Endothelial cell of umbilical vein (primary cell): ENCODE measurements at regions not wholly inside any gene's neighbourhood (a gene's known extent, or its start where the extent isn't known, plus 50 kb on each side); places are given as distances from the start of the nearest gene placed in this dataset.

Experiments used
- BruUV-seq: library from RNA; stranded (reverse); fragments of 400-500 nt; replicated peaks from 2 replicates; lab custom pipeline; 2021; lab: Mats Ljungman, UMichigan
- CTCF ChIA-PET: fragments of 300-600, 350-600 bp; sonication (Branson Sonifier 250); formaldehyde crosslinking; loops from one replicate; lab custom pipeline; 2021; ENCODE audit warnings: antibody characterized with exemption, inconsistent platforms; lab: Charles Lee
- POLR2A ChIA-PET: fragments of 300-600, 350-600 bp; sonication (Branson Sonifier 250); formaldehyde crosslinking; loops from one replicate; lab custom pipeline; 2021; ENCODE audit warnings: antibody characterized with exemption, inconsistent platforms; lab: Charles Lee
- DNase-seq: peaks from one replicate; pipeline ENCODE4 v3.0.0-alpha.2; 2011; ENCODE audit warnings: low read depth, low spot score
- FAIRE-seq: peaks from 2 replicates; lab custom pipeline; 2011; peaks lifted over from hg19 to GRCh38; lab: Jason Lieb, UNC
- H2AFZ ChIP-seq: 2 replicates; pipeline ENCODE4 v1.6.0; 2012; ENCODE audit warnings: low read depth, low read length, control low read depth, inconsistent platforms
- H3K27ac ChIP-seq: 2 replicates; pipeline ENCODE4 v1.5.1; 2011; ENCODE audit warnings: low read depth, mild to moderate bottlenecking, control low read depth, low read length, moderate library complexity; ENCODE audit not compliant: insufficient read depth
- H3K27me3 ChIP-seq, 2 experiments: 2 replicates each; pipeline versions ENCODE4 v1.6.0 to v1.6.1; 2011; ENCODE audit warnings: low read length in 2 of 2, mixed read lengths in 1 of 2; ENCODE audit not compliant: control insufficient read depth in 2 of 2, insufficient read depth in 2 of 2
- H3K36me3 ChIP-seq, 2 experiments: 2 replicates in 1 of 2; 3 replicates in 1 of 2; pipeline ENCODE4 v1.5.1; 2011; ENCODE audit warnings: low read length in 2 of 2, mild to moderate bottlenecking in 1 of 2, moderate library complexity in 1 of 2; ENCODE audit not compliant: control insufficient read depth in 2 of 2, insufficient read depth in 2 of 2; ENCODE audit errors: extremely low read depth in 1 of 2
- H3K4me1 ChIP-seq: 3 replicates; pipeline ENCODE4 v1.5.1; 2011; ENCODE audit warnings: mild to moderate bottlenecking, low read length; ENCODE audit not compliant: control insufficient read depth, insufficient read depth; ENCODE audit errors: extremely low read depth
- H3K4me2 ChIP-seq: 2 replicates; pipeline ENCODE4 v1.6.1; 2011; ENCODE audit warnings: low read length, control low read depth, mixed read lengths; ENCODE audit not compliant: insufficient read depth
- H3K4me3 ChIP-seq, 3 experiments: fragments of 200-600 bp in 1 of 3; sonication (generic), shearing (Covaris generic) in 1 of 3; replicated peaks in 1 of 3; 2 replicates each; pipeline ENCODE4 v1.5.1; 2011 to 2016; ENCODE audit warnings: control low read depth in 3 of 3, low read length in 3 of 3, mild to moderate bottlenecking in 2 of 3, inconsistent platforms in 1 of 3, low read depth in 1 of 3, moderate library complexity in 1 of 3; ENCODE audit not compliant: insufficient read depth in 1 of 3
- H3K79me2 ChIP-seq: 2 replicates; pipeline ENCODE4 v1.6.0; 2012; ENCODE audit warnings: low read length, inconsistent platforms; ENCODE audit not compliant: control insufficient read depth, insufficient read depth
- H3K9ac ChIP-seq: replicated peaks from 2 replicates; pipeline ENCODE3; 2011; ENCODE audit warnings: low read length, control low read depth; ENCODE audit not compliant: insufficient read depth; ENCODE audit errors: extremely low read depth
- H3K9me1 ChIP-seq: replicated peaks from 3 replicates; pipeline ENCODE4 v1.6.0; 2011; ENCODE audit warnings: mild to moderate bottlenecking, low read length; ENCODE audit not compliant: control insufficient read depth, insufficient read depth; ENCODE audit errors: extremely low read depth
- H3K9me3 ChIP-seq: replicated peaks from 2 replicates; pipeline ENCODE4 v1.5.1; 2012; ENCODE audit warnings: low read length, inconsistent platforms; ENCODE audit not compliant: control insufficient read depth, insufficient read depth
- H4K20me1 ChIP-seq: replicated peaks from 2 replicates; pipeline ENCODE3; 2011; ENCODE audit warnings: mild to moderate bottlenecking, low read length; ENCODE audit not compliant: control insufficient read depth, insufficient read depth; ENCODE audit errors: extremely low read depth
- CTCF ChIP-seq, 2 donors: IDR thresholded peaks; 1 replicate in 1 of 2; 2 replicates in 1 of 2; pipeline ENCODE4 v1.5.1; 2011; ENCODE audit warnings: low read length in 2 of 2, mild to moderate bottlenecking in 2 of 2, moderate library complexity in 2 of 2, control low read depth in 1 of 2, inconsistent platforms in 1 of 2, low read depth in 1 of 2; ENCODE audit not compliant: insufficient read depth in 1 of 2; ENCODE audit errors: extremely low read depth in 1 of 2
- EZH2 ChIP-seq: IDR thresholded peaks from 2 replicates; pipeline ENCODE4 v1.6.1; 2012; ENCODE audit warnings: borderline replicate concordance, low read depth, mild to moderate bottlenecking, moderate library complexity, low read length, inconsistent platforms; ENCODE audit not compliant: severe bottlenecking
- FOS ChIP-seq: IDR thresholded peaks from 2 replicates; pipeline ENCODE4 v1.6.1; 2011; ENCODE audit warnings: mild to moderate bottlenecking, low read length, moderate library complexity, borderline replicate concordance; ENCODE audit not compliant: insufficient read depth
- GATA2 ChIP-seq: IDR thresholded peaks from 2 replicates; pipeline ENCODE4 v1.7.0; 2011; ENCODE audit warnings: low read depth, mild to moderate bottlenecking, moderate library complexity, mixed read lengths, low read length; ENCODE audit not compliant: insufficient read length, insufficient read depth
- JUN ChIP-seq: IDR thresholded peaks from 2 replicates; pipeline ENCODE4 v1.6.1; 2011; ENCODE audit warnings: borderline replicate concordance, low read depth; ENCODE audit not compliant: insufficient read length, insufficient read depth
- MAX ChIP-seq: IDR thresholded peaks from 2 replicates; pipeline ENCODE4 v1.6.1; 2011; ENCODE audit not compliant: insufficient read depth, insufficient read length
- MYC ChIP-seq: IDR thresholded peaks from one replicate; pipeline ENCODE4 v1.6.1; 2011; ENCODE audit warnings: mild to moderate bottlenecking, low read depth, low read length
- POLR2A ChIP-seq: IDR thresholded peaks from 2 replicates; pipeline ENCODE4 v1.6.1; 2012; ENCODE audit warnings: low read depth, mild to moderate bottlenecking, control low read depth, low read length
- POLR2AphosphoS5 ChIP-seq: IDR thresholded peaks from 2 replicates; pipeline ENCODE4 v1.6.1; 2012; ENCODE audit warnings: low read depth, mild to moderate bottlenecking, control low read depth, low read length, moderate library complexity; ENCODE audit not compliant: insufficient read depth
- dilution Hi-C: fragments of 300-500 bp; cut with MboI; formaldehyde crosslinking; loops from one replicate; pipeline ENCODE4 v1.15.0; 2019; ENCODE audit warnings: low sequenced_read_pairs; ENCODE audit not compliant: extremely low pct_ligation_motif_present
- intact Hi-C: fragments of 100-400 bp; cut with micrococcal nuclease; formaldehyde crosslinking; loops from one replicate; pipeline ENCODE4 v1.10.0; 2022

GRCh38 chr18:29225351-29225750 lies 1048.4 kb upstream of the CDH2 start:
- Histone ChIP-seq H3K79me2 (no peaks in the 10 kb centered on the region), H3K9ac (no peak overlapping the region), H3K4me1 (no peaks in the 10 kb centered on the region), H3K9me3 (no peaks in the 10 kb centered on the region), H3K36me3 (no peaks in the 10 kb centered on the region), H3K27ac (no peak overlapping the region), H4K20me1 (no peaks in the 10 kb centered on the region), H3K4me2 (no peak overlapping the region), H3K4me3 (no peak overlapping the region), H3K27me3 (no peaks in the 10 kb centered on the region), H3K9me1 (no peaks in the 10 kb centered on the region), H2AFZ (no peak overlapping the region)
- BruUV-seq: no TSS peak
- ChIA-PET POLR2A (no interaction called here), CTCF (no interaction called here)
- intact Hi-C loops: no loop called here
- TF ChIP-seq GATA2: no peak
- TF ChIP-seq JUN: no peak
- TF ChIP-seq FOS: no peak
- no peak for TF ChIP-seq MYC
- no peak for TF ChIP-seq POLR2AphosphoS5
- no peak for TF ChIP-seq EZH2
- TF ChIP-seq CTCF (IDR thresholded peaks at IDR 0.05; ENCODE audit: extremely low read depth in 1 of 2, insufficient read depth in 1 of 2, low read depth in 1 of 2, low read length in 2 of 2): no peak
- no peak for TF ChIP-seq POLR2A
- no peak for TF ChIP-seq MAX
- FAIRE-seq (no peak), DNase-seq (no peak)
- dilution Hi-C loops: no loop called here
